IPS-18c (cell line): ENCODE measurements at regions not wholly inside any gene's neighbourhood (a gene's known extent, or its start where the extent isn't known, plus 50 kb on each side); places are given as distances from the start of the nearest gene placed in this dataset.
"Not testable (repeated sequence)": the region's sequence is repeated elsewhere in the genome, so short reads cannot be mapped to it uniquely, and the experiment has no call there.

Experiments used
- H3K4me3 ChIP-seq: 2 replicates; pipeline ENCODE4 v1.7.0; 2013; ENCODE audit warnings: low read depth, mild to moderate bottlenecking, low read length, moderate library complexity; ENCODE audit not compliant: insufficient read depth
- H3K9me3 ChIP-seq: one replicate; pipeline ENCODE4 v1.6.1; 2013; ENCODE audit warnings: mild to moderate bottlenecking, low read length, moderate library complexity; ENCODE audit not compliant: control insufficient read depth, insufficient read depth

DNA sequence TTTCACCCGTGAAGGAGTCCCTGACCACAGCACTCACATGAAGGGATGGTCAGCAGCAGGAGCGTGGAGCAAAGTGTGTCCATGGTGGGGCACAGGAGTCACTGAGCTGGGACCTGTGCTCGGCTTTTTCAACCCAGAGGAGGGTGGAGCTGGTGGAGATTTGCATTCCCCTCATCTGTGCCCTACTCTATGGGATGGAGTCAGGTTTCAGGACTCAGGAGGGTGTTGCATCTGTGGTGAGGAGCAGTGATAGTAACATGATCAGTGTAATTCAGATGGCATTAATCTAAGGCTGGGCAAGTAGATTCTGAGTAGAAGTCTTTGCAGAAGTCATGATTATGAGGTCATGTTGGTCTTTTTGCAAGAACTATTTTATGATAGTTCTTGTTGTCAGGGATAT lies 511.9 kb downstream of the TMEM121 start:
- Histone ChIP-seq H3K9me3 (peaks cover 7% of the 10 kb centered on the region), H3K4me3 (no peak overlapping the region; the same call in 1 of the 2 replicates)

DNA sequence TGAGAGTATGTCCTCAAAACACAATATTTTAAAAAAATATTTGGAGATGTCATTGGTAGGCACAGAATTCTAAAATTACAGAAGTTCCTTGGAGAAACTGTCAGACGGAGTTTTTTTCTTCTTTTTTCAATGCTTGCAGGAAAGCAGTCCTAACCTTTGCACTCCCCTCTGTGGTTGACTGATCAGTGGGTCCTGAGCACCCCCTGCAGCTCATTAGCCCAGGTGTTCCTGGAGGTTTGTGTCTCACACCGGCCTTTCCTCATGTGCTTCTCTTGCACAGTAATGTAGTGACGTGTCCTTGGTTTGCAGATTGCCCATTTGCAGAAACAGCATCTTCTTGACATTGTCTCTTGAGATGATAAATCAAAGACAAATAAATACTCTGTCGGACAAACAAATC lies 513.0 kb downstream of the TMEM121 start:
- H3K4me3 ChIP-seq = no peak overlapping the region
- H3K9me3 ChIP-seq = peaks cover 11% of the 10 kb centered on the region

DNA sequence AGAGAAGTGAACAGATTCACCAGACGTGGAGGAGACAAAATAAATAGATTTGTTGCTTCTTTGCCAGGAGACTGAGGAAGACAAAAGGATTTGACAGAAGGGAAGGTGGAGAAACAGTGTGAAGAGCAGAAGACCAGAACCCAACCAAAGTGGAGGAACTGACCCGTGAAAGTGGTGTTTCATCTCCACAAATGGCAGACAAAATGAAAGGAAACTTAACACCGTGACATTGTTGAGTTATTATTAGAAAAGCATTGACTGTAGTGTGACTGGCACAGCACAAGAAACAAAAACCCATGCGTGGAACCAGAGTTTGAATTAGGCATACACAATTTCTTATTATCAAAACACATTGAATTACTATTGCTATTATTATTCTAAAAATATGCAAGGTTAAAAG lies 518.1 kb downstream of the TMEM121 start:
- Histone ChIP-seq H3K9me3 (peaks cover 25% of the 10 kb centered on the region), H3K4me3 (no peak overlapping the region)

DNA sequence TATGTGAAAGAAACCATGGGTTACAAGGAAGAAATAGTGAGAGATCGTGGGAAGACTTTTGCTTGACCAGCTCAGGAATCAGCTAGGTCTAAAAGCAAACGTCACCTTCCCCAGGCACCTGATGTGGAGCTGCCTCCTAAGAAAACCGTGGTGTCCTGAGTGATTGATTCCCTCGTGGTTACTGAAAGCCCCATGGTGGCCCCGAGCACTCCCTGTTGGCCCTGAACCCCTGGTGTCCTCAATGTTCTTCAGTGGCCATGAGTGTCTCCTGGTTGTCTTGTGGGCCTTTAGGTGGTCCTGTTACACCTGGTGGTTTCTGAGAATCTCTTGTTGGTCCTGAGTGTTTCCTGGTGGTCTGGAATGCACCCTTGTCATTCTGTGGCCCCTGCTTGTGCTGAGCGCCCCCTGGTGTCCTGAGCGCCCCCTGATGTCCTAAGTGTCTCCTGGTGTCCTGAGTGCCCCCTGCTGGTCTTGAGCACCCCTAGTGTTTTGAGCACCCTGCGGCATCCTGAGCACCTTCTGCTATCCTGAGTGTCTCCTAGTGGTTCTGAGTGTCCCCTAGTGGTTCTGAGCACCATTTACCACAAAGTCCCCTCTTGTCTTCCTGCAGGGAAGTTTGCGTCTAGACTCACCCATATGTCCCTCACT lies 518.7 kb downstream of the TMEM121 start:
- Histone ChIP-seq H3K4me3 (no peak overlapping the region), H3K9me3 (peaks cover 28% of the 10 kb centered on the region)

DNA sequence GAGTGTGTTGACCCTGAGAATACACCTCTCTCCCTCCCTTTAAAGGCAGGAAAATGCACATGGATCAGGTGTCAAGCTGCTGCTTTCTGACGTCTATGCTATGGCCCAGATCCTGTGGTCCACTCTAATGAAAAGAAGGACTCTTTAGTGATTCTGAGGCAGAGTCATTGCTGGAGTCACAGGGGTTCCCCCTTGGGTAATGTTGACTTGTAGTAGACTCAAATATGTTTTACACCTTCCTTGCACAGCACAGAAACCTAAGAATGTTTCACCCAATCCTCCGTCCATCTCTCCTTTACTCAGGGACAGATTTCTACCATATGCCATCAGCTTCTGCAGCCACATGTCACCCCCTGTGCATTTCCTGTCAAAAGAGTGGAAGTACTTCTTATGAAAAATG lies 525.4 kb downstream of the TMEM121 start:
- Histone ChIP-seq H3K4me3 (no peak overlapping the region), H3K9me3 (peaks cover 27% of the 10 kb centered on the region)

DNA sequence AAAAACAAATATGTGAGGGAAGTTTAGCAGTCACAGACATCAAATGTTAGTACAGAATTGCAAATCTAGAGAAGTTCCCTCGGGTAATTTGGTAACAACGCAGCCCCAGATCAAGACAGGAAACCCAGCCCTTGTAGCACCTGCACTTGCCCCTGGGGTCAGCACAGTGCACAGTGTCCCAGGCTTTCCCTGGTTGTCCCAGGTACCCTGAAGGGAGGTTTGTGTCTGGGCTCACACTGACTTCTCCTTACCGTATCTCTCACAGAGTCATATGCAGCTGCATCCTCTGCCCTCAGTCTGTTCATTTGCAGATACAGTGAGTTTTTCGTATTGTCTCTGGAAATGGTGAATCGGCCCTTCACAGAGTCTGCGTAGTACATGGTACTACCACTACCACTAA lies 528.9 kb downstream of the TMEM121 start:
- Histone ChIP-seq H3K4me3 (no peak overlapping the region), H3K9me3 (peaks cover 26% of the 10 kb centered on the region)

DNA sequence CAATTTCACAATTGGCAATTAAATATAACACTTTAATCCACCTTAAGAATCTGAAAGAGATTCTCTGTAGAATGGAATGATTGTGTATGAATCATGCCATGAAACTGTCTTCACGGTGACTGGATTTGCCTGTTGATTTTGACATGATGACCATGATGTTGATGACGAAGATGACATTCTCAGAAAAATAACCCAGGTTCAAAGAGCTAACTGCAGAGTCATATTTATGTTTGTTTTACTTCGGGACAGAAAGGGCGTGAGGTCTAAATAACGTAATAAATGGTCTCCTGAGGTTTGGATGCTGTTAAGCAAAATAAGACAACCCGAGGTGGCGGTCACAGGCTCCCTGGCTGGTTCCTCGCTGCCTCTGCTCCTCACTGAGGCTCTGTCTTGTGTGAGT lies 532.0 kb downstream of the TMEM121 start:
- H3K9me3 ChIP-seq = peaks cover 20% of the 10 kb centered on the region
- H3K4me3 ChIP-seq = no peak overlapping the region

DNA sequence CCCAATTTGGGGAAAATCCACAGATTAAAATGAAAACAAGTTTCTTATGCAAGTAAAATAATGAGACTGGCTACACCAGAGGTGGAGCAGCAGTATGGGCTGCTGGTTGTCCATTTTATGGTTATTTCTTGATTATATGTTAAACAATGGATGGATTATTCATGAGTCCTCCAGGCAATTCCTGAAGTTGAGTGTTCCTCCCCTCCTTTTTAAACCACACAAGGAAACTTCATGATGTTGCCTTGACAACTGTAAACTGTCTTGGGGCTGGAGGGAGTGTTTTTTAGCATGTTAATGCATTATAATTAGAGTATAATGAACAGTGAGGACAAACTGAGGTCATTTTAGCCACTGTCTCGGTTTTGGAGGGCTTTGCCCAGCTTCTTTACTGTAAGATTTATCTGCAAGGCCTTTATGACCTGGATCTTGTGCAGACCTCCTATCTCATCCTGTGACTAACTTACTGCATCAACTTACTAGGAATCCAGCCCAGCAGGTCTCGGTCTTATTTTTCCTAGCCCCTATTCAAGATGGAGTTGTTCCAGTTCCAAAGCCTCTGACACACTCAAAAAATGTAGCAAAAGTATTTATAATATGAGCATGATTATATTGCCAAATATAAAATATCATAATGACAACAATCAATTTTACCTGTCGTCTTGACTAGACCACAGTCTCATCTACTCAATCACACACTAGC lies 534.0 kb downstream of the TMEM121 start:
- Histone ChIP-seq H3K4me3 (no peak overlapping the region), H3K9me3 (peaks cover 17% of the 10 kb centered on the region)

DNA sequence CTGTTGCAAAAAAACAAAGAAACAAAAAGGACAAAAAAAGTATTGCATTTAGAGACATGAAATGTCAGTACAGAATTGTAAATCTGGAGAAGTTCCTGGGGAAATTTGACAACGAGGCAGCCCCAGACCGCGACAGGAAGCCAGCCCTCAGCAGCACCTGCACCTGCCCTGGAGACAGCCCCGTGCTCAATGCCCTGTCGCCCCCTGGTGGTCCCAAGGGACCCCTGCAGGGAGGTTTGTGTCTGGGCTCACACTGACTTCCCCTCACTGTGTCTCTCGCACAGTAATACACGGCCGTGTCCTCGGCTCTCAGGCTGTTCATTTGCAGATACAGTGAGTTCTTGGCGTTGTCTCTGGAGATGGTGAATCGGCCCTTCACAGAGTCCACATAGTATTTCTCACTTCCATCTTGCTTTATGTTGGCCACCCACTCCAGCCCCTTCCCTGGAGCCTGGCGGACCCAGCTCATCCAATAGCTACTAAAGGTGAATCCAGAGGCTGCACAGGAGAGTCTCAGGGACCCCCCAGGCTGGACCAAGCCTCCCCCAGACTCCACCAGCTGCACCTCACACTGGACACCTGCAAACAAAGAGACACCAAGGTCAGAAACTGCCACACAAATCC lies 535.6 kb downstream of the TMEM121 start:
- H3K9me3 ChIP-seq = peaks cover 14% of the 10 kb centered on the region
- H3K4me3 ChIP-seq = not testable (repeated sequence)

DNA sequence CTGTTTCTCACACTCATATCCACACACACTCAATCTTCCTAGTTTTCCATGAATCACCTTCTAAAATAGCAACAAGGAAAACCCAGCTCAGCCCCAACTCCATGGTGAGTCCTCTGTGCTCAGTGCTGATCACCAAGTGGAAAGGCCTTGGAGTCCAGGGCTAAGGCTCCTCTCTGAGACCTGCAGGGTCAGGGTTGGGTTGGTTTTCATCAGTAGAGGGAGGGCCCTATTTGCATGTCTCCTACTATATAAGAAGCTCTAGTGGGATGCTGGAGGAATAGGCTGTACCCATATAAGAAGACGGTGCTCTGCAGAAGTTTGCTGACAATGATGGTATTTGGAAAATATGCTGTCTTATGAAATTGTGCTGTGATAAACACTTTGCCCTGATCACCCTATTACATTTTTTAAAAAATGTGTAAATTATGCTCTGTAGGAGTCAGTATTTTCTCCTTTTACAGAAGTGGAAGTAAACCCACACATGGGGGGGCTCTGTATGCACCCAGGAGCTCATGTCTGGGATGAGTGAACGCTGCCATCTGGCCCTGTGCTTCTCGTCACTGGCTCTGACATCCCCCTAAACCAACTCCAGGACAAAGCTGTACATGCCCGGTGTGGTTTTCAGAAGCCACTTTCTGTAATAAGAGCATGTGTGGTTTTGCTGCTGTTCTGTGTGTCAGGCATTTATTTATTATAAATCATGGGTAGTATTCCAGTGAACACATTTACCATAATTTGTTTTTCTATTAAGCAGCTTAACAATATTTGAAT lies 536.3 kb downstream of the TMEM121 start:
- Histone ChIP-seq H3K9me3 (peaks cover 17% of the 10 kb centered on the region), H3K4me3 (no peak overlapping the region)

DNA sequence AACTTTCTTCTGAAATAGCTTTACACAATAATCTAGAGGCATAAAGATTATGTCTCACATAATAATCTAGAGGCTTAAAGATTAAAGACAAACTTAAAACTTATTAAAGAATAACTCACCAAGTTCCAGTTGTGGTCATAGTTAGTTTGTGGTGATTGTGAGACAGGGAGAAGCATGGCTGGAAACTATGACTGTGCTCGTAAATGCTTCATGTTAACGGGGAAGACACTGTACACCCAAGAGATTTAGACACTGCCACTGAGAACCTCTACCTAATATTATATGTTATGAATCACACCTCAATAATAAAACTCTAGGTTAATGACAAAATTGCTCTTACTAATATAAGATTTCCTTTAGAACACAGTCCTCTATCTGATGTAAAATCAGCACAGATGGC lies 541.6 kb downstream of the TMEM121 start:
- peaks cover 11% of the 10 kb centered on the region for H3K9me3 ChIP-seq

DNA sequence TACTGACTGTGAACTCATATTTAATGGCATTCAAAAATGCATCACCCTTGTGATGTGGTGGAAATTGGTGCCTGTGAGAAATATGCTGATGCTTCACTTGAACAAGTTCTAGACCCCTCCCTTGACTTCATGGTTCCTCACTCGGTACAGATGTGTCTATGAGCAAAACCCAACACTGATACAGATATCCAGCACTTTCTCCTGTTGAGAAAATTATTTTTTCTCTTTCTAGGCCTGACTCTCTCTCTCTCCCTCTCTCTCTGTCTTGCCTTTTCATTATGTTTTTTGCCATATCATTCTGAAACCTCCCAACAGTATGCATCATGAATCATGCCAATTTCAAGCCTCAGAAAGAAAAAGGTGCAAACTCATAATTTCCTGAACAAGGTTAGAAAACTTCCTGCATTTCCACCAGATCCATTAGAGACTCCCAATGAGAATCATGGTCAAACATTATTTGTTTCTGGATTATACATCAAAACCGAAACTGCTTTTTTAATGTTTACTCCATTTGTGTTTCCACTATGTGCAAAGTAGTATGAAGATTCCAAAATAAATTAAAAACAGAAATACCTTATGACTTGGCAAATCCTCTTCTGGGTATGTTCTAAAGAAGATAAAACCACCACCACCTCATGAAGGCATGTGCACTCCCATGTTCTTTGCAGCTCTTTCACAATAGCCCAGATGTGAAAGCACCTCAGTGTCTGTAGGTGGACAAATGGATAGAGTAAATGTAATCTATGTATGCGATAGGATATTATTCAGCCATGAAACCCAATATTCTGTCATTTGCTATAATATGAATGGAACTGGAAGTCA lies 543.6 kb downstream of the TMEM121 start:
- H3K4me3 ChIP-seq = no peak overlapping the region
- peaks cover 12% of the 10 kb centered on the region for H3K9me3 ChIP-seq

More for the DNA sequence above, 541.6 kb downstream of the TMEM121 start:
- H3K4me3 ChIP-seq = no peak overlapping the region

DNA sequence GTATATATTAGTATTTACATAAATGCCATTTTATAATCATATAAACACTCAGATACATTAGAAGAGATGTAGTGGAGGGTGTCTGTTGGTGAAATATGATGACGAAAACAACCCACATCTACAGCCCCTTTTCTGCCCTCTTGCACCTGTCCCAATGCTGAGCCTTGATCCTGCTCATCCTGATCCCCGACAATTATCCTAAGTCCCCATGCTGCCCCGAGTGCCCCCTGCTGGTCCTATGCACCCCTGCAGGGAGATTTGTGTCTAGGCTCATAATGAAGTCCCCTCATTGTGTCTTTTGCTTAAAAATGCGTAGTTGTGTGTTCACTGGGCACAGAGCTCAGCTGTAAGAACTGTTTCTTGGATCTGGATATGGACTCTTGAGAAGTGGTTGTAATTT lies 554.5 kb downstream of the TMEM121 start:
- no peak overlapping the region for H3K4me3 ChIP-seq
- H3K9me3 ChIP-seq = peaks cover 6% of the 10 kb centered on the region

DNA sequence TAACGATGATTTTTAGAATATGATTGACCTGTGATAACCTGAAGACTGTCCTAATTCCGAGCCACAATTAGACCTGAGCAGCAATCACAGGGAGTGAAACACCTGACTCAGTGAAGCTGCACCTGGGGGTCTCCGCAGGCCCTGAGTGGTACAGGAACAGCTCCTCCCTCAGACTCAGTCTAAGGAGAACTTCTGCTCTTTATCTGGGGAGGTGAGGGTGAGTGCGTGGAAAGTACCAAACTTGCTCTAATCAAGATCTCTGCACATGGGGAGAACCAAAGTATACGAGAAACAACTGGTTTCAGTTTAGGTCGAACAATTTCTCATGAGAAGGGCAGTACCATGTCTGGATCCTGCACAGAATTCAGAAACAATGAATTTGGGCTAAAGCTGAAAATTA lies 555.3 kb downstream of the TMEM121 start:
- not testable (repeated sequence) for H3K4me3 ChIP-seq, H3K9me3 ChIP-seq

DNA sequence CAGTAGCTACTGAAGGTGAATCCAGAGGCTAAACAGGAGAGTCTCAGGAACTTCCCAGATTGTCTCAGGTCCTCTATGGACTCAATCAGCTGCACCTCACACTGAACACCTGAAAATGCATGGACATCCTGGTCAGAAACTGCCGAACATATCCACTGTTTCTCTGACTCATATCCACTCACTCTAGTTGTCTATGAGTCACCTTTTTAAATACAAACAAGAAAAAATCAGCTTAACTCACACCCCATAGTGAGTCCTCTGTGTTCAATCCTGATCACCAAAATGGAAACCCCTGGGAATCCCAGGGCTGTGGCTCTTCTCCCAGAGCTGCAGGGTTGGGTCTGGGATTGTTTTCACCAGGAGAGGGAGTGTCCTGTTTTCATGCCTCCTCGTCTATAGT lies 556.7 kb downstream of the TMEM121 start:
- Histone ChIP-seq H3K4me3 (no peak overlapping the region), H3K9me3 (peaks cover 6% of the 10 kb centered on the region)

DNA sequence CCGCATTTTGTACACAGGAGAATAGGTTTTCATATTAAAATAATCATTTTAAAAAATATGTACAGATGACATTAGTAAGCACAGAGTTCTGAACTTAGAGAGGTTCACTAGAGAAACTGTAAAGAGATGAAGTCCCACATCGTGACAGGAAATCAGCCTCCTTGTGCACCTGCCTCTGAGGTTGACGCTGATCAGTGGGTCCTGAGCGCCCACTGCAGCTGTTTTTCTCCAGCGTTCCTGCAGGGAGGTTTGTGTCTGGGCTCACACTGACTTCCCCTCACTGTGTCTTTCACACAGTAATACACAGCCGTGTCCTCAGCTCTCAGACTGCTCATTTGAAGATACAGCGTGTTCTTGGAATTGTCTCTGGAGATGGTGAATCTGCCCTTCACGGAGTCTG lies 561.5 kb downstream of the TMEM121 start:
- no peak overlapping the region for H3K4me3 ChIP-seq
- no peaks in the 10 kb centered on the region for H3K9me3 ChIP-seq

DNA sequence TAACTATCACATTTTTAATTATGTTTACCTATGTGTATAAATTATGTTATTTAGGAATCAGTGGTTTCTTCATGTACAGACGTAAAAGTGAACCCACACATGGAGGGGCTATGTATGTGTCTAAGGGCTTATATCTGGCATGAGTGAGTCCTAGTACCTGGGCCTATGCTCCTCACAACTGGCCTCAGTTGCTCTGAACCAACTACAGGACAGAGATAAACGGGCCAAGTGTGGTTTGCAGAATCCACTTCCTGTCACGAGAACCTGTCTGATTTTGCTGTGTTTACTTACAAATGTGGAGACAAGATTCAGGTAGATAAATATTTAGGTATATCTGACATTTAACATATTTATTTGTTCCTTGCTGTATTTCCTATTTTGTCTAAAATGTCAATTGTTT lies 562.5 kb downstream of the TMEM121 start:
- H3K9me3 ChIP-seq = not testable (repeated sequence)

More for the DNA sequence above, 562.5 kb downstream of the TMEM121 start:
- H3K4me3 ChIP-seq = not testable (repeated sequence)
